ENCODE measurements at regions not wholly inside any gene's neighbourhood (a gene's known extent, or its start where the extent isn't known, plus 50 kb on each side); places are given as distances from the start of the nearest gene placed in this dataset.
A peak's percentile ranks its signal among the peaks of the same experiment; 100 is the strongest.

- Mint-ChIP-seq H3K36me3 (ENCODE audit: unreplicated experiment) (no peaks in the 10 kb centered on the region), H3K4me1 (ENCODE audit: low read depth, unreplicated experiment) (peaks cover 38% of the 10 kb centered on the region), H3K9me3 (ENCODE audit: unreplicated experiment) (peaks cover 12% of the 10 kb centered on the region), H3K27me3 (ENCODE audit: unreplicated experiment) (peaks cover 13% of the 10 kb centered on the region), H3K27ac (ENCODE audit: unreplicated experiment) (no peak overlapping the region), H3K4me3 (ENCODE audit: unreplicated experiment) (no peak overlapping the region)
- TF ChIP-seq CTCF (IDR thresholded peaks at IDR 0.05; ENCODE audit: partially characterized antibody, unreplicated experiment): no peak
- DNase-seq: no peak
Observed at GRCh38 chr2:3958465-3958864, 255.1 kb downstream of the DCDC2C start.

GRCh38 chr2:3958969-3959368 is 255.6 kb downstream of the DCDC2C start:
- no peak overlapping the region for H3K4me3 Mint-ChIP-seq (ENCODE audit: unreplicated experiment)
- H3K4me1 Mint-ChIP-seq (ENCODE audit: low read depth, unreplicated experiment): peaks cover 42% of the 10 kb centered on the region
- no peak for DNase-seq
- no peak for TF ChIP-seq CTCF (IDR thresholded peaks at IDR 0.05; ENCODE audit: partially characterized antibody, unreplicated experiment)
- peaks cover 12% of the 10 kb centered on the region for H3K9me3 Mint-ChIP-seq (ENCODE audit: unreplicated experiment)
- peaks cover 13% of the 10 kb centered on the region for H3K27me3 Mint-ChIP-seq (ENCODE audit: unreplicated experiment)
- no peak overlapping the region for H3K27ac Mint-ChIP-seq (ENCODE audit: unreplicated experiment)
- no peaks in the 10 kb centered on the region for H3K36me3 Mint-ChIP-seq (ENCODE audit: unreplicated experiment)

- no peak overlapping the region for H3K4me3 Mint-ChIP-seq (ENCODE audit: unreplicated experiment)
- peaks cover 38% of the 10 kb centered on the region for H3K4me1 Mint-ChIP-seq (ENCODE audit: low read depth, unreplicated experiment)
- H3K27ac Mint-ChIP-seq (ENCODE audit: unreplicated experiment): no peak overlapping the region
- peak; percentile 82 for TF ChIP-seq CTCF (IDR thresholded peaks at IDR 0.05; ENCODE audit: partially characterized antibody, unreplicated experiment)
- peaks cover 13% of the 10 kb centered on the region for H3K27me3 Mint-ChIP-seq (ENCODE audit: unreplicated experiment)
- H3K36me3 Mint-ChIP-seq (ENCODE audit: unreplicated experiment): no peaks in the 10 kb centered on the region
- DNase-seq: no peak
- H3K9me3 Mint-ChIP-seq (ENCODE audit: unreplicated experiment): peaks cover 12% of the 10 kb centered on the region
Observed at GRCh38 chr2:3959372-3959771, 256.0 kb downstream of the DCDC2C start.

GRCh38 chr2:3960106-3960505 is 256.7 kb downstream of the DCDC2C start:
- no peak for TF ChIP-seq CTCF (IDR thresholded peaks at IDR 0.05; ENCODE audit: partially characterized antibody, unreplicated experiment)
- H3K27me3 Mint-ChIP-seq (ENCODE audit: unreplicated experiment): peaks cover 13% of the 10 kb centered on the region
- DNase-seq: no peak
- peak overlapping the region; percentile 3 for H3K4me3 Mint-ChIP-seq (ENCODE audit: unreplicated experiment)
- peaks cover 13% of the 10 kb centered on the region for H3K9me3 Mint-ChIP-seq (ENCODE audit: unreplicated experiment)
- peak overlapping the region; percentile 57 for H3K27ac Mint-ChIP-seq (ENCODE audit: unreplicated experiment)
- H3K4me1 Mint-ChIP-seq (ENCODE audit: low read depth, unreplicated experiment): peaks cover 37% of the 10 kb centered on the region
- H3K36me3 Mint-ChIP-seq (ENCODE audit: unreplicated experiment): no peaks in the 10 kb centered on the region

- peaks cover 15% of the 10 kb centered on the region for H3K27me3 Mint-ChIP-seq (ENCODE audit: unreplicated experiment)
Observed at GRCh38 chr2:3962719-3963118, 259.3 kb downstream of the DCDC2C start.

More at GRCh38 chr2:3962719-3963118, 259.3 kb downstream of the DCDC2C start:
- peaks cover 17% of the 10 kb centered on the region for H3K9me3 Mint-ChIP-seq (ENCODE audit: unreplicated experiment)
- peaks cover 36% of the 10 kb centered on the region for H3K4me1 Mint-ChIP-seq (ENCODE audit: low read depth, unreplicated experiment)
- no peaks in the 10 kb centered on the region for H3K36me3 Mint-ChIP-seq (ENCODE audit: unreplicated experiment)
- DNase-seq: peak; percentile 54
- H3K27ac Mint-ChIP-seq (ENCODE audit: unreplicated experiment): peak overlapping the region; percentile 52
- TF ChIP-seq CTCF (IDR thresholded peaks at IDR 0.05; ENCODE audit: partially characterized antibody, unreplicated experiment): no peak
- no peak overlapping the region for H3K4me3 Mint-ChIP-seq (ENCODE audit: unreplicated experiment)
